ENCODE measurements at regions not wholly inside any gene's neighbourhood (a gene's known extent, or its start where the extent isn't known, plus 50 kb on each side); places are given as distances from the start of the nearest gene placed in this dataset.

- TF ChIP-seq CTCF (IDR thresholded peaks at IDR 0.05 in 2 of 3, conservative IDR thresholded peaks at IDR 0.05 in 1 of 3; ENCODE audit: insufficient read depth in 2 of 3, low read depth in 1 of 3, low read length in 3 of 3) (no peak), MXD1 (CRISPR knock-in tag; IDR thresholded peaks at IDR 0.05; ENCODE audit: borderline replicate concordance, poor library complexity, severe bottlenecking) (no peak), GTF2F1 (IDR thresholded peaks at IDR 0.05; ENCODE audit: low read depth, low read length) (no peak), FOXM1 (IDR thresholded peaks at IDR 0.05; ENCODE audit: low read depth) (no peak), FOXM1 (CRISPR knock-in tag; IDR thresholded peaks at IDR 0.05; ENCODE audit: low read depth) (no peak), SMARCC2 (IDR thresholded peaks at IDR 0.05; ENCODE audit: low read depth) (no peak), ZBTB11 (CRISPR knock-in tag; IDR thresholded peaks at IDR 0.05) (no peak)
Observed at GRCh38 chr21:31524140-31524539, 135.4 kb upstream of the SOD1 start.
